Omental fat pad (tissue), 3 donors: ENCODE measurements at regions not wholly inside any gene's neighbourhood (a gene's known extent, or its start where the extent isn't known, plus 50 kb on each side); places are given as distances from the start of the nearest gene placed in this dataset. TPM values are rescaled to one million over a fixed set of nuclear protein-coding genes. Genes with fewer than 3 reads are reported as not detected.

Experiments used
- ATAC-seq: fragments of 150-250 bp; one replicate; pipeline ENCODE4 v1.9.1; 2016; ENCODE audit warnings: mild to moderate bottlenecking, moderate library complexity; ENCODE audit not compliant: low FRiP score
- DNase-seq: peaks from one replicate; pipeline ENCODE4 v3.0.0-alpha.2; 2019; ENCODE audit warnings: low spot score
- CTCF ChIP-seq, 3 donors: fragments of 450-650 bp; IDR thresholded peaks; one replicate each; pipeline ENCODE4 v1.5.1; 2016 to 2017; ENCODE audit warnings: antibody characterized with exemption in 3 of 3, mild to moderate bottlenecking in 3 of 3, moderate library complexity in 2 of 3
- small RNA-seq: library from RNA; depleted of rRNA; stranded (forward); fragments of <200 nt; gene quantifications from one replicate; pipeline ENCODE3, GENCODE V24; 2016

- no peak for TF ChIP-seq CTCF (IDR thresholded peaks at IDR 0.05)
- DNase-seq (no peak), ATAC-seq (no peak)
Measured at GRCh38 chr1:22387919-22388580, 63.6 kb upstream of the ZBTB40 start.

GRCh38 chr1:22388671-22389450 is 62.8 kb upstream of the ZBTB40 start:
- DNase-seq (no peak), ATAC-seq (peak; percentile 24)
- no peak for TF ChIP-seq CTCF (IDR thresholded peaks at IDR 0.05)

GRCh38 chr1:22393587-22393986 is 58.1 kb upstream of the ZBTB40 start:
- ATAC-seq: no peak
- TF ChIP-seq CTCF (IDR thresholded peaks at IDR 0.05): no peak
- DNase-seq: no peak

- DNase-seq (no peak), ATAC-seq (no peak)
- TF ChIP-seq CTCF (IDR thresholded peaks at IDR 0.05): no peak
Measured at GRCh38 chr1:22398656-22399420, 52.8 kb upstream of the ZBTB40 start.

- ATAC-seq: no peak
- TF ChIP-seq CTCF (IDR thresholded peaks at IDR 0.05): no peak
- no peak for DNase-seq
Measured at GRCh38 chr1:22399421-22400091, 52.1 kb upstream of the ZBTB40 start.

Small RNA genes in the stretch of these regions (small RNA-seq; reads per million reads assigned to genes)
- gene MIR4418: not detected
